ENCODE measurements at regions not wholly inside any gene's neighbourhood (a gene's known extent, or its start where the extent isn't known, plus 50 kb on each side); places are given as distances from the start of the nearest gene placed in this dataset.

DNA sequence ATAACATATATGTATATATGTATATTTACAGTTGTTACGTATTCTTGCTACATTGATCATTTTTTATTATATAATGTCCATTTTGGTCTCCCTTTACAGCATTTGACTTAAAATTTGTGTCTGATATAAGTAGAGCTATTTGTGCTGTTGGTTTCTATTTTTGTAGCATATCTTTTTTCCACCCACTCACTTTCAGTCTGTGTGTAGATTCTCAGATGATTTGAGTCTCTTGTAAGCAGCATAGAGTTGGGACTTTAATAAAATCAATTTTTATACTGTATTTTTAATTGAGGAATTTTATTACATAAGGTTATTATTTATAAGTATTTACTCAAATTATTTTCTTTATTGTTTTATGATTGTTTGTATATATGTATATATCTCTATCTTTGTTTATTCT lies 1293.7 kb downstream of the TMEM121 start:
- TF ChIP-seq CTCF (IDR thresholded peaks at IDR 0.05) (no peak), POLR2A (IDR thresholded peaks at IDR 0.05) (no peak)
- H3K9me3 ChIP-seq, result no peaks in the 10 kb centered on the region

GRCh38 chr14:106821119-106821518 lies 1294.7 kb downstream of the TMEM121 start:
- Histone ChIP-seq H3K9me3 (no peaks in the 10 kb centered on the region), H3K4me3 (no peak overlapping the region), H3K36me3 (ENCODE audit: low read depth, missing control alignments) (no peaks in the 10 kb centered on the region), H3K27me3 (no peaks in the 10 kb centered on the region), H3K27ac (no peak overlapping the region), H3K4me1 (peaks cover 10% of the 10 kb centered on the region)
- TF ChIP-seq CTCF (IDR thresholded peaks at IDR 0.05), result no peak
- no peak for TF ChIP-seq POLR2A (IDR thresholded peaks at IDR 0.05)
- DNase-seq, result no peak
- intact Hi-C loops (cut with DNase I; ENCODE audit: low total_unique reads), result no loop called here

More for the DNA sequence above, 1293.7 kb downstream of the TMEM121 start:
- H3K4me1 ChIP-seq, result peaks cover 10% of the 10 kb centered on the region
- DNase-seq, result no peak
- H3K27ac ChIP-seq, result no peak overlapping the region
- intact Hi-C loops (cut with DNase I; ENCODE audit: low total_unique reads), result no loop called here
- no peaks in the 10 kb centered on the region for H3K27me3 ChIP-seq
- WGBS, 2 donors, result 83 to 98% methylated on average over 1 of the region's 1 CpG
- no peak overlapping the region for H3K4me3 ChIP-seq
- no peaks in the 10 kb centered on the region for H3K36me3 ChIP-seq (ENCODE audit: low read depth, missing control alignments)

- TF ChIP-seq POLR2A (IDR thresholded peaks at IDR 0.05) (no peak), CTCF (IDR thresholded peaks at IDR 0.05) (no peak)
- Histone ChIP-seq H3K9me3 (no peaks in the 10 kb centered on the region), H3K27ac (no peak overlapping the region), H3K36me3 (ENCODE audit: low read depth, missing control alignments) (no peaks in the 10 kb centered on the region), H3K27me3 (no peaks in the 10 kb centered on the region), H3K4me3 (no peak overlapping the region), H3K4me1 (peaks cover 10% of the 10 kb centered on the region)
- intact Hi-C loops (cut with DNase I; ENCODE audit: low total_unique reads), result no loop called here
- DNase-seq, result no peak
- WGBS, 2 donors, result 49 to 50% methylated on average over 7 of the region's 7 CpGs
These were observed 1296.5 kb downstream of the TMEM121 start for GRCh38 chr14:106822905-106823304.

DNA sequence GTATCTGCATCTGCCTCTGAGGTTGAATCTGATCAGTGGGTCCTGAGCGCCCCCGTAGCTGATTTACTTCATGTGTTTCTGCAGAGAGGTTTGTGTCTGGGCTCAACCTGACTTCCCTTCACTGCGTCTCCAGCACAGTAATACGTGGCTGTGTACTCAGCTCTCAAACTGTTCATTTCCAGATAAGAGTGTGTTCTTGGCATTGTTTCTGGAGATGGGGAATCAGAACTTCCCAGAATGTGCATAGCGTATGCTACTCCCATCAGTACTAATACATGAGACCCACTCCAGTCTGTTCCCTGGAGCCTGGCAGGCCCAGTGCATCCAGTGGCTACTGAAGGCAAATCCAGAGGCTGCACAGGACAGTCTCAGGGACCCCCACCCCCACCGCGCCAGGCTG lies 1297.2 kb downstream of the TMEM121 start:
- Histone ChIP-seq H3K27ac (no peak overlapping the region), H3K4me1 (peaks cover 10% of the 10 kb centered on the region), H3K27me3 (no peaks in the 10 kb centered on the region), H3K9me3 (no peaks in the 10 kb centered on the region), H3K36me3 (ENCODE audit: low read depth, missing control alignments) (no peaks in the 10 kb centered on the region), H3K4me3 (no peak overlapping the region)
- intact Hi-C loops (cut with DNase I; ENCODE audit: low total_unique reads), result no loop called here
- TF ChIP-seq POLR2A (IDR thresholded peaks at IDR 0.05) (no peak), CTCF (IDR thresholded peaks at IDR 0.05) (no peak)
- DNase-seq, result no peak
- WGBS, 2 donors, result 51 to 62% methylated on average over 7 of the region's 7 CpGs

GRCh38 chr14:106826833-106827369 lies 1300.5 kb downstream of the TMEM121 start:
- WGBS, 2 donors, result 73 to 75% methylated on average over 4 of the region's 4 CpGs
- Histone ChIP-seq H3K36me3 (ENCODE audit: low read depth, missing control alignments) (no peaks in the 10 kb centered on the region), H3K9me3 (no peaks in the 10 kb centered on the region), H3K4me3 (no peak overlapping the region), H3K27ac (no peak overlapping the region), H3K27me3 (no peaks in the 10 kb centered on the region), H3K4me1 (peaks cover 10% of the 10 kb centered on the region)
- DNase-seq, result no peak
- intact Hi-C loops (cut with DNase I; ENCODE audit: low total_unique reads), result no loop called here
- TF ChIP-seq CTCF (IDR thresholded peaks at IDR 0.05) (no peak), POLR2A (IDR thresholded peaks at IDR 0.05) (no peak)

Measured in testis (tissue), 2 donors.